ENCODE measurements at regions not wholly inside any gene's neighbourhood (a gene's known extent, or its start where the extent isn't known, plus 50 kb on each side); places are given as distances from the start of the nearest gene placed in this dataset.

- intact Hi-C loops (cut with DNase I), result no loop called here
- Histone ChIP-seq H3K4me3 (no peak overlapping the region), H3K9me3 (no peaks in the 10 kb centered on the region), H3K4me1 (no peaks in the 10 kb centered on the region), H3K27ac (no peak overlapping the region), H3K36me3 (no peaks in the 10 kb centered on the region), H3K27me3 (ENCODE audit: low read depth) (no peaks in the 10 kb centered on the region)
- no peak for TF ChIP-seq CTCF (IDR thresholded peaks at IDR 0.05)
- no peak for ATAC-seq
- no peak for DNase-seq
Observed at GRCh38 chr9:106766616-106767015, 96.3 kb upstream of the ZNF462 start.

- intact Hi-C loops (cut with DNase I), result no loop called here
- Histone ChIP-seq H3K36me3 (no peaks in the 10 kb centered on the region), H3K4me1 (no peaks in the 10 kb centered on the region), H3K4me3 (no peak overlapping the region), H3K27ac (no peak overlapping the region), H3K27me3 (ENCODE audit: low read depth) (no peaks in the 10 kb centered on the region), H3K9me3 (no peaks in the 10 kb centered on the region)
- ATAC-seq (no peak), DNase-seq (no peak)
- TF ChIP-seq CTCF (IDR thresholded peaks at IDR 0.05), result no peak
Observed at GRCh38 chr9:106769331-106769730, 93.6 kb upstream of the ZNF462 start.

- ATAC-seq, result no peak
- H3K4me1 ChIP-seq, result no peaks in the 10 kb centered on the region
- intact Hi-C loops (cut with DNase I), result no loop called here
- H3K9me3 ChIP-seq, result no peaks in the 10 kb centered on the region
- H3K4me3 ChIP-seq, result no peak overlapping the region
- no peaks in the 10 kb centered on the region for H3K36me3 ChIP-seq
- no peaks in the 10 kb centered on the region for H3K27me3 ChIP-seq (ENCODE audit: low read depth)
- H3K27ac ChIP-seq, result no peak overlapping the region
- TF ChIP-seq CTCF (IDR thresholded peaks at IDR 0.05), result no peak
- no peak for DNase-seq
Observed at GRCh38 chr9:106771608-106772007, 91.4 kb upstream of the ZNF462 start.

GRCh38 chr9:106772523-106773290 lies 90.3 kb upstream of the ZNF462 start:
- Histone ChIP-seq H3K27me3 (ENCODE audit: low read depth) (no peaks in the 10 kb centered on the region), H3K9me3 (no peaks in the 10 kb centered on the region), H3K27ac (no peak overlapping the region), H3K36me3 (no peaks in the 10 kb centered on the region), H3K4me1 (no peaks in the 10 kb centered on the region), H3K4me3 (no peak overlapping the region)
- no peak for TF ChIP-seq CTCF (IDR thresholded peaks at IDR 0.05)
- intact Hi-C loops (cut with DNase I), result no loop called here
- DNase-seq (no peak), ATAC-seq (no peak)

- no peak for DNase-seq
- Histone ChIP-seq H3K27ac (no peak overlapping the region), H3K27me3 (ENCODE audit: low read depth) (no peaks in the 10 kb centered on the region), H3K36me3 (no peaks in the 10 kb centered on the region), H3K4me1 (no peaks in the 10 kb centered on the region), H3K9me3 (no peaks in the 10 kb centered on the region), H3K4me3 (no peak overlapping the region)
- TF ChIP-seq CTCF (IDR thresholded peaks at IDR 0.05), result no peak
- intact Hi-C loops (cut with DNase I), result no loop called here
- ATAC-seq, result no peak
Observed at GRCh38 chr9:106773750-106774149, 89.2 kb upstream of the ZNF462 start.
